GM18858 (cell line): ENCODE measurements at regions not wholly inside any gene's neighbourhood (a gene's known extent, or its start where the extent isn't known, plus 50 kb on each side); places are given as distances from the start of the nearest gene placed in this dataset.

Experiments
- ATAC-seq: cut with Tn5 transposase; IDR thresholded peaks from one replicate; pipeline ENCODE4 v1.9.1; 2021; ENCODE audit not compliant: unreplicated experiment

- no peak for ATAC-seq
Observed at GRCh38 chr15:35724626-35725025, 178.7 kb upstream of the DPH6 start.

- ATAC-seq: no peak
Observed at GRCh38 chr15:35725353-35725752, 179.4 kb upstream of the DPH6 start.

GRCh38 chr15:35727627-35728026, 181.7 kb upstream of the DPH6 start:
- no peak for ATAC-seq

- ATAC-seq: no peak
Observed at GRCh38 chr15:35728219-35728940, 182.4 kb upstream of the DPH6 start.

- no peak for ATAC-seq
Observed at GRCh38 chr15:35736150-35736549, 190.2 kb upstream of the DPH6 start.

GRCh38 chr15:35737441-35737840, 191.5 kb upstream of the DPH6 start:
- no peak for ATAC-seq

GRCh38 chr15:35738370-35738769, 192.4 kb upstream of the DPH6 start:
- no peak for ATAC-seq

GRCh38 chr15:35740761-35741160, 194.8 kb upstream of the DPH6 start:
- no peak for ATAC-seq

- ATAC-seq: no peak
Observed at GRCh38 chr15:35741395-35741794, 195.4 kb upstream of the DPH6 start.

- no peak for ATAC-seq
Observed at GRCh38 chr15:35741881-35742280, 195.9 kb upstream of the DPH6 start.

GRCh38 chr15:35743321-35743720, 197.4 kb upstream of the DPH6 start:
- no peak for ATAC-seq

GRCh38 chr15:35746121-35746520, 200.2 kb upstream of the DPH6 start:
- no peak for ATAC-seq

- ATAC-seq: no peak
Observed at GRCh38 chr15:35748105-35748504, 202.1 kb upstream of the DPH6 start.

GRCh38 chr15:35750051-35750450, 204.1 kb upstream of the DPH6 start:
- no peak for ATAC-seq

- ATAC-seq: no peak
Observed at GRCh38 chr15:35751413-35752133, 205.6 kb upstream of the DPH6 start.

GRCh38 chr15:35752134-35752466, 206.1 kb upstream of the DPH6 start:
- no peak for ATAC-seq

GRCh38 chr15:35753486-35753885, 207.5 kb upstream of the DPH6 start:
- no peak for ATAC-seq

GRCh38 chr15:35755237-35755802, 209.4 kb upstream of the DPH6 start:
- ATAC-seq: no peak

GRCh38 chr15:35756623-35757022, 210.7 kb upstream of the DPH6 start:
- ATAC-seq: no peak

- ATAC-seq: no peak
Observed at GRCh38 chr15:35757361-35757760, 211.4 kb upstream of the DPH6 start.

- ATAC-seq: no peak
Observed at GRCh38 chr15:35757765-35758164, 211.8 kb upstream of the DPH6 start.
